NCI-H524 (cell line): ENCODE measurements at regions not wholly inside any gene's neighbourhood (a gene's known extent, or its start where the extent isn't known, plus 50 kb on each side); places are given as distances from the start of the nearest gene placed in this dataset.
"Not testable (repeated sequence)": the region's sequence is repeated elsewhere in the genome, so short reads cannot be mapped to it uniquely, and the experiment has no call there.

ENCODE experiments used
- DNase-seq, 2 experiments: peaks; one replicate each; lab custom pipeline; 2025; lab: John Stamatoyannopoulos, UW

- no peak for DNase-seq
Observed at GRCh38 chr13:63840551-63841421, 2425.1 kb upstream of the PCDH20 start.

DNA sequence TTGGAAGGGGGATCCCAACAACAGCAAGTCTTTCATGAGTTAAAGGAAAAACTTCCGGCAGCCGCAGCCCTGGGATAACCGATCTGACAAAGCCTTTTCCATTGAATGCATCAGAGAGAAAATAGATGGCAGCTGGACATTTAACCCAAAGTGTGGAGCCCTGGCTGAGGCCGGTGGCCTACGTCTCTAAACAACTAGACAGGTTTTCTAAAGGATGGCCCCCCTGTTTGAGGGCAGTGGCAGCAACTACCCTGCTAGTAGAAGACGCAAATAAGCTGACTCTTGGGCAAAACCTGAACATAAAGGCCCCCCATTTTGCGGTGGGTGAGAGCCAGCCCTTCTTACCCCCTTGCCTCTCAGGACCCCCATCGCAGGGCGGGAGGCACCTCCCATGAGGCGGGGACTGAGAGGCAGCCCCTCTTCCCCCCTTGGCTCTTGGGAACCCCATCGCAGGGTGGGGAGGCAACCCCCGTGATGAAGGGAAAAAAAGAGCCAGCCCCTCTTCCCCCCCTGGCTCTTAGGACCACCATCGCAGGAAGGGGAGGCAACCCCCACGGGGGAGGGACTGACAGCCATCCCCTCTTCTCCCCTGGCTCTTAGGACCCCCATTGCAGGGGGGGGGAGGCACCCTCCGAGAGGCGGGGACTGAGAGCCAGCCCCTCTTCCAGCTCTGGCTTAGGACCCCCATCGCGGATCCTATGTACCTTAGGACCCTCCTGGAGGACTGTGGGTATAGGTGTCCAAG, 2422.9 kb upstream of the PCDH20 start:
- DNase-seq = no peak

DNA sequence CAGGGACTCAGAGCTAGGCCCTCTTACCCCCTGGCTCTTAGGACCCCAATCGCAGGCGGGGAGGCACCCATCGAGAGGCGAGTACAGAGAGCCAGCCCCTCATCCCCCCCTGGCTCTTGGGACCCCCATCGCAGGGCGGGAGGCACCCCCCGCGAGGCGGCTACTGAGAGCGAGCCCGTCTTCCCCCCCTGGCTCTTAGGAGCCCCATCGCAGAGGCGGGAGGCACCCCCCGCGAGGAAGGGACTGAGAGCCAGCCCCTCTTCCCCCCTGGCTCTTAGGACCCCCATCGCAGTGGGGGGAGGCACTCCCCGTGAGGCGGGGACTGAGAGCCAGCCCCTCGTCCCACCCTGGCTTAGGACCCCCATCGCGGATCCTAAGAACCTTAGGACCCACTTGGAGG, 2422.1 kb upstream of the PCDH20 start:
- not testable (repeated sequence) for DNase-seq

GRCh38 chr13:63829609-63830008, 2414.0 kb upstream of the PCDH20 start:
- not testable (repeated sequence) for DNase-seq

DNA sequence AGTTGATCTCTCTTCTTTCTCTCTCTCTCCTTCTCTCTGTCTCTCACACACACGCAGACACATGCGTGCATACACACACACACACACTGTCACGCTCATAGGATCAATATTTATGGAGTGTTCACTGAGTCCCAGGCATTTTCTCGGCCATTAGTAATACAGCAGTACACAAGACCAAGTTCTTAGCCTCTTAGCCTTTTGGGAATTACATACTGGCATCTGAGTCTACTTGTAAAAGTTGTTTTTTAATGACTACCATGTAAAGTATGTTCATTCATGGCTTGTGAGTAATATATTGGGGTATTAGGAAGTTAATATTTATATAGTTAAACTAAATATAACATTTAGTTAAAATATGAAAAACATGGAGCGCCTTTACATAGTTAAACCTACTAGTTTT, 2406.1 kb upstream of the PCDH20 start:
- DNase-seq = not testable (repeated sequence)

DNA sequence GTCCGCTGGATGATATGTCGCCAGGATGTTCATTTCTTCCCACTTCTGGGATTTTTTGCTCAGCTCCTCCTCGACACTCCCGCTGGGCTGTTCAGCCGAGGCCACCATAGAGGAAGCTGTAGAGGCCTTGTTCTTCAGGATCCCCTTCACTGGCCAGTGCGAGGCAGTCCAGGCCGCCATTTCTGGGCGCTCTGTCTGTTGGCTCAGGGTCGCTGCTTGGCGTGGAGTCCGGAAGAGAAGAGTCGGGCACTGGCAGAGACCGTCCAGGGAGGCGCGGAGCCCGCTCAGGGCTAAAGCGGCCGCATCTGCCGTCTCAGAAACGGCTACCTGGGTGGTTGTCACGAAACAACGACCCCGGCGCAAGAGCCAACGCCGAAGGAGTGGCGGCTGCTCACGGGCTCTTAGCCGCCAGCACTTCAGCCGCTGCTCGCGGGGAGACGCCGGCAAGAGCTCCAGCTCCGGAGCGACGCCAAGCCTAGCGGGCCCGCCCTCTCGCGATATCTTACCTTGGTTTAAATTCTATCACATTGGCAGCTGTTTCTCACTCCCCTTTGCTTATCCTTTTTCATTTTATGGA, 2395.9 kb upstream of the PCDH20 start:
- DNase-seq = not testable (repeated sequence)

GRCh38 chr13:63791134-63791533, 2375.5 kb upstream of the PCDH20 start:
- not testable (repeated sequence) for DNase-seq

DNA sequence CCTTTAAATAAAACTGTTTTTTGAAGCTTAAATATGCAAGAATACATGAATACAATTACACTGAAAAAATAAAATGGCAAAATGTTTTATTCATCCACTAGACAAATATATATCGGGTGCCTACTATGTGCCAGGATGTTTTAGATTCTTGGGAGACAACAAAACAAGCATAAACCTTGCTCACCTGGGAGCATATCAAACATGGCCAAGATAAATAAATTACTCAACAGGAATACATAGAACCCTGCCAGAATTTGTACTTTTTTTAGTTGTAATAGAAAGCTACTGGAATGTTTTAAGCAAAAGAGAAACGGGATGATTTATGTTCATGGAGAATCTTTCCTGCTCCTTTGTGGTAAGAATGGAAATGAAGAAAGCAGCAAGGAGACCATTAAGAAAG, 2358.5 kb upstream of the PCDH20 start:
- no peak for DNase-seq

DNA sequence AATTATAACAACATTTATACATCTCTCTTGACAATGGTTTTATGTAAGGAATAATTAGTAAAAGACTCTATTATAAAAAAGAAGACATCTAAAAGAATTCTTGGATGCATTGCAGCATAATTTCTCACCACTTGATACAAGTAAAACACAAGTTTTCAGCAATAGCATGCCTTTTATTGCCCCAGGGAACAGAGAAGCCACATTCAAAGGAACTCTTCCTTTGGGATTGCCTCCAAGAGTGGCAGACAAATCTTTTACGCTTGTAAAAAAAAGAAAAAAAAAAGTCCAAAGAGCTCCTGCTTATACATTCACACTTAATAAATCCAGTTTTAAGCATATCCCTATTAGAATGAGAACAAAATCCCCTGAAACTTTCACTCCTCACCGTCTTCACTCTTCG, 2357.8 kb upstream of the PCDH20 start:
- DNase-seq = no peak

GRCh38 chr13:63757683-63758082, 2342.0 kb upstream of the PCDH20 start:
- DNase-seq = not testable (repeated sequence)

DNA sequence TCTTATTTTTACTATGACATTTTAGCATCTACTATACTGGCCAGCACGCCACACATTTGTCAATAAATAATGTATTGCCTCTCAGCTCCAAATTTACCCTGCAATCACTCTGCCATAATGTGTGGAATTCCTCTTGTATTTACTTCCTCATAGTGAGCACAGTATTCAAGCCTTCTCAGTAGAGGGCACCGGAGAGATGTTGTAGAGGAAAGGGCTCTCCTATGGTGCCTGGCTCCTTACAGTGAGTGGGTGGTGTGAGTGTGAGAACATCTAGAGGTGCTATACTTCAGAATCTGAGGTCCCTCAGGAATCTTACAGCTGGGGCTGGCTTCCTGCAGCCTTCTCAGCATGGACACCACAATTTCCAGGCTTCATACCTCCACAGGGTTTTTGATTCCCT, 2334.2 kb upstream of the PCDH20 start:
- not testable (repeated sequence) for DNase-seq

DNA sequence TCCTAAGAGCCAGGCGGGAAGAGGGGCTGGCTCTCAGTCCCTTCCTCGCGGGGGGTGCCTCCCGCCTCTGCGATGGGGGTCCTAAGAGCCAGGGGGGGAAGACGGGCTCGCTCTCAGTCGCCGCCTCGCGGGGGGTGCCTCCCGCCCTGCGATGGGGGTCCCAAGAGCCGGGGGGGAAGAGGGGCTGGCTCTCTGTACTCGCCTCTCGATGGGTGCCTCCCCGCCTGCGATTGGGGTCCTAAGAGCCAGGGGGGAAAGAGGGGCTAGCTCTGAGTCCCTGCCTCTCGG, 2326.1 kb upstream of the PCDH20 start:
- DNase-seq = not testable (repeated sequence)

- DNase-seq = no peak
Observed at GRCh38 chr13:63741029-63741813, 2325.6 kb upstream of the PCDH20 start.

DNA sequence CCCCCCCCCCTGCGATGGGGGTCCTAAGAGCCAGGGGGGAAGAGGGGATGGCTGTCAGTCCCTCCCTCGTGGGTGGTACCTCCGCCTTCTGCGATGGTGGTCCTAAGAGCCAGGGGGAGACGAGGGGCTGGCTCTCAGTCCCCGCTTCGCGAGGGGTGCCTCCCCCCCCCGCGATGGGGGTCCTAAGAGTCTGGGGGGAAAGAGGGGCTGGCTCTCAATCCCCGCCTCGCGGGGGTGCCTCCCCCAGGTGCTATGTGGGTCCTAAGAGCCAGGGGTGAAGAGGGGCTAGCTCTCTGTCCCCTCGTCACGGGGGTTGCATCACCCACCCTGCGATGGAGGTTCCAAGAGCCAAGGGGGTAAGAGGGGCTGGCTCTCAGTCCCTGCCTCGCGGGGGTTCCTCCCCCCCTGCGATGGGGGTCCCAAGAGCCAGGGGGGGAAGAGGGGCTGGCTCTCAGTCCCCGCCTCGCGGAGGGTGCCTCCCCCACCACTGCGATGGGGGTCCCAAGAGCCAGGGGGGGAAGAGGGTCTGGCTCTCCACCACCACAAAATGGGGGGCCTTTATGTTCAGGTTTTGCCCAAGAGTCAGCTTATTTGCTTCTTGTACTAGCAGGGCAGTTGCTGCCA, 2323.6 kb upstream of the PCDH20 start:
- not testable (repeated sequence) for DNase-seq

DNA sequence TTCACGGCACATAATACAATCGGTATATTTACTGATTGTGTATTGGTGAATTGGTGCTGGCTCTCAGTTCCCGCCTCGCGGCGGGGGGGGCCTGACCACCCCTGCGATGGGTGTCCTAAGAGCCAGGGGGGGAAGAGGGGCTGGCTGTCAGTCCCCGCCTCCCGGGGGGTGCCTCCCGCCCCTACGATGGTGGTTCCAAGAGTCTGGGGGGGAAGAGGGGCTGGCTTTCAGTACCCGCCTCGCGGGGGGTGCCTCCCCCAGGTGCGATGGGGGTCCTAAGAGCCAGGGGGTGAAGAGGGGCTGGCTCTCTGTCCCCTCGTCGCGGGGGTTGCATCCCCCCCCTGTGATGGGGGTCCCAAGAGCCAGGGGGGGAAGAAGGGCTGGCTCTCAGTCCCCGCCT, 2321.8 kb upstream of the PCDH20 start:
- no peak for DNase-seq

DNA sequence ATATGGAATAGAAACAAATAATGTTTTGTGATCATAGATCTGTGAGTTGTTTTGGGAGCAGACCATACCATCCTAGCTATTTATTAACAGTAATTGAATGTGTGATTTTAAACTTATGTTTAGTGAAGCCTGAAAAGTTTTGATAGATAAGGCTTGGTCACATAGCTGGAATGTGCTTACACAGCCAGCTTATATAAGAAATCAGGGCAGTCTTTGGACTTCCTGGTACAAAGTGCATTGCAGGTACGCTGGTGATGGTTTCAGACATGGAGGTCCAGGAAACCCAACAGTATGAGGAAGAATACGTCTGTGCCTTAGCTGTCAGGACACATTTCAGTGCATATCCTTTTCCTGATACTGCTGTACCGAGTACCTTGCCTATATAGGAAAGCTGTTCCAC, 2316.2 kb upstream of the PCDH20 start:
- no peak for DNase-seq

DNA sequence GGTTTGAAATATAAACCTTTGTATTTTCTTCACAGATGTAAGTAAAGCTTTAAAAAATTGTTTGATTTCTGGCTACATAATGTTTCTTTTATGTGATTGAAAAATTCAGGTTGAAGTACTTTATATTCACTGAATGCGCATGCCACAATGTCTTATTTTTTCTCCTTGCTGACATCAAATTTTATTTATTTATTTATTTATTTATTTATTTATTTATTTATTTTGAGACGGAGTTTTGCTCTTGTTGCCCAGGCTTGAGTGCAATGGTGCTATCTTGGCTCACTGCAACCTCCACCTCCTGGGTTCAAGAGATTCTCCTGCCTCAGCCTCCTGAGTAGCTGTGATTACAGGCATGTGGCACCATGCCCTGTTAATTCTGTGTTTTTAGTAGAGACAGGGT, 2296.5 kb upstream of the PCDH20 start:
- not testable (repeated sequence) for DNase-seq

DNA sequence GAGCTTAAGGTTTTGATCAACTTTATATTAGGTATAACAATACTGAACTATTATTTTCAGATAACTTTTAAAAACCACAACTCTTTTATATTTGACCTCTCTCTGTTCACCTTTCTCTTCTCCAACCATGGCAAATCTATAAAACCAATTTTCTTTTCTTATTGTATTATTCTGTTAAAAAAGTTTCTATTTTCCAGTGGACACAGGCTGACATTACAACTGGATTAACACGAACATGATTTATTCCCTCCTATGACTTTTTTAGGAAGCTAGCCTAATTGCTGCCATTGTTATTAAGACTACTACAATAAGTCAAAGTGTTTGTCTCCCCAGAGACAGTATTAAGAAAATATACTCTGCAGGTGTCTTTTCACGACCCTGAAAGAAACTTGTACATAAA, 2291.1 kb upstream of the PCDH20 start:
- DNase-seq = no peak

GRCh38 chr13:63704521-63704920, 2288.9 kb upstream of the PCDH20 start:
- no peak for DNase-seq

DNA sequence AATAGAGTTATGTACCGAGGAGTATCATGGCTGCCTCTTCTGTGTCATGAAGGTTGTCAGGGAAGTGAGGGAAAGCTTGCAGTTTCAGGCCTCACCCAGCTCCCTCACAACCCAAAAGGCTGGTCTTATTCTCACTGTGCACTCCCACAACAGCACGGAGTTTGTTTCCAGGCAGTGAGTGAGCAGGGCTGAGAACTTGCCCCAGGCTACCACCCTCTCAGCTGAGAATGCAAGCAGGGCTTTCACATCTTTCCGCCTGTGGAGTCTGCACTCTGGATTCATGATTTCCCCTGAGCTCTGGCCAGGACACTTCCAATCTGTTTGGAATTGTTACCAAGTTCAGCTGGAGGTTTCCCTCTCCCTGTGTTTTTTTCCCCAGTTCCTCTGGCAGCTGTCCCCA, 2284.7 kb upstream of the PCDH20 start:
- DNase-seq = no peak

- DNase-seq = no peak
Observed at GRCh38 chr13:63699948-63700347, 2284.3 kb upstream of the PCDH20 start.

DNA sequence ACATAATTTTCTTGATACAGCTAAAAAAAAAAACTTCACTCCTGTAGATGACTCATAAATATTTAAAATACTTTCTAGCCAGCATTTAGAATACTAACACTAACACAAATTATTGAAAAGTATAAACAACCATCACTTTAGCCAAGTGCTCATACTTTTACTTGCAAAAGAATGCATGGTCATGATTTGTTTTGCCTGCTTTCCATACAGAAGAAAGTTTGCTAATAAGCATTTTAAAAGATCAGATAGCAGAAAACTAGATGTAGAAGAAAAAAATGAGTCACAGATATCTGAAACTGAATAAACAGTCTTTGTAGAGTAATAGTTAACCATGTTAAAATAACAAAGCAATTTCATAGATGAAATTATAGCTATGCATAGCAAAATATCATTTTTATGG, 2280.4 kb upstream of the PCDH20 start:
- DNase-seq = no peak
